H1 (cell line): ENCODE measurements at regions not wholly inside any gene's neighbourhood (a gene's known extent, or its start where the extent isn't known, plus 50 kb on each side); places are given as distances from the start of the nearest gene placed in this dataset.

ENCODE experiments used
- BRCA1 ChIP-seq: IDR thresholded peaks from 2 replicates; pipeline ENCODE4 v1.6.1; 2012; ENCODE audit warnings: low read depth, low read length, improper control_type of control experiment
- JUND ChIP-seq: IDR thresholded peaks from 2 replicates; pipeline ENCODE4 v1.6.1; 2011; ENCODE audit warnings: mild to moderate bottlenecking, improper control_type of control experiment, low read length
- NRF1 ChIP-seq: IDR thresholded peaks from 2 replicates; pipeline ENCODE4 v1.6.1; 2011; ENCODE audit warnings: mild to moderate bottlenecking, low read depth, low read length, improper control_type of control experiment
- POU5F1 ChIP-seq: IDR thresholded peaks from 2 replicates; pipeline ENCODE4 v1.6.1; 2011; ENCODE audit warnings: low read depth, mild to moderate bottlenecking, low read length, moderate library complexity

- no peak for TF ChIP-seq POU5F1
- TF ChIP-seq JUND: no peak
- no peak for TF ChIP-seq NRF1
- no peak for TF ChIP-seq BRCA1
These were observed 619.1 kb downstream of the METTL15 start (continued) for GRCh38 chr11:28727254-28727653.
